Fibroblast of skin of scalp (primary cell): ENCODE measurements at regions not wholly inside any gene's neighbourhood (a gene's known extent, or its start where the extent isn't known, plus 50 kb on each side); places are given as distances from the start of the nearest gene placed in this dataset.

Experiments
- DNase-seq: peaks from one replicate; pipeline ENCODE4 v3.0.0-alpha.2; 2013

DNA sequence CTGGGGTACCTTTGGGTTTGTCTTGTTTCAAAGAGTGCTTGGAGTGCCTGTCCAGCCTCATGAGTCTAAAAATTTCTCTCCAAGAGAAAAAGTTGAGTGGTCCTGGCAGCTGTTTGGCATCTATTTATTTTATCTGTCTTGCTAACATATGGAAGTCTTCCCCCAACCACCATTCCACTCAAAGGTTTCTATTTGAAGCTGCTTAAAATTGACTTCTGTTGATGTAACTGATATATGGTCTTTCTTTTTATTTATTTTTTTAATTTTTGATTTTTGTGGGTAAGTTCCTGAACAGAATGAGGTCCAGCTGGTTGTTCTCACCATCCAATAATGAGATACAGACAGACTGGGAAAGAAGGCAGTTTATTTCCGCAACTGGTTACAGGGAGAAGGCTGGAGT is 178.7 kb upstream of the SGCD start:
- peak; percentile 59 for DNase-seq

GRCh38 chr5:156149213-156149612 is 177.8 kb upstream of the SGCD start:
- DNase-seq: peak; percentile 63

DNA sequence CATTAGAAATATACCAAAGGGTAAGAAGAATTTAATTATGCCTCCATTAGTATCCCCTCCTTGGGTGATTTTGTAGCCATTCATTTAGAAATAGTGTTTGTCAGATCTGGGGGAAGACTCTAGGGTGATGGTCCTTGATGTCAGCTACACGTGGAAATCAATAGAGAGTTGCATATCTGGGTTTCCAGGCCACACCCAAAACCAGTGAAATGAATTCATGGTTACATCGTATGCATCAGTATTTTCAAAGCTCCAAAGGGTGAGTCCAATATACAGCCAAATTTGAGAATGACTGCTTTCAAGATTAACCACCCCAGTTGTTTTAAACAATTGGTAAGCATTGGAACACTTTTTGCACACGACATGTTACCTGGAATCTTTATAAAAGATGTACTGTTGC is 173.4 kb upstream of the SGCD start:
- DNase-seq: no peak

DNA sequence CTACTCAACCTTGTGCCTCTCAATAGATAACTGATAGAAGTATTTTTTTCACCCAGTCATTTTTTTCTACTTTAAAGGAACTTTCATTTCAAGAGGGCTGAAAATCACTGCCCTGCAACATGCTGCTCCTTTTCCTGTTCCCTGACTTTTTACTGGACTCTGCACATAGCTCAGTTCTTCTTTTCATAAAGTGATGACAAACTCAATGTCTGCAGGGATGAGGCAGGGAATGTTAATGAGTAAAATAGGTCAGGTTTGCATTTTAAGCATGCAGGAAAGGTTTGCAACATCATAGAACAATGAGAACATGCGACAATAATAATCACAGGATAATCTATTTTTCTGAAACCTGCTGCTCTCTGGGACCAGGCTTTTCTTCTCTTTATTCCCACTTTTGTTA is 172.2 kb upstream of the SGCD start:
- no peak for DNase-seq

DNA sequence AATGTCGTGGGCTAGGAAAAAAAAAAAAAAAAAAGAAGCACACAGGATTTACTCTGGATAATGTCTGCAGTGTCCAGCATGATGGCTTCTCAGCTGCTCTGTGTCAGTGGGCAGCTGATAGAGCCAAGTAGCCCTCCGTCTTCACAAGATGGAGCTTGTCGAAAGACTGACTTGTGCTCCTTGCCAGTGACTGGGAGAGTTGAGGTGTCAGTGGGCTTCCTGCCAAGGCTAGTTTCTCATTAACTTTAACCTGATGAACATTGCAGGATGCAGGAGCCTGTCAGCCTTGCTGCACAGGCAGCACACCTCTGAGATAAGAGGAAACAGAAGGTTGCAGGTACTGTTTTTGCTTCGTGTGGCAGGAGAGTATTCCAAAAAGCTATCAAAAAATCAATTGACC is 171.4 kb upstream of the SGCD start:
- DNase-seq: no peak

DNA sequence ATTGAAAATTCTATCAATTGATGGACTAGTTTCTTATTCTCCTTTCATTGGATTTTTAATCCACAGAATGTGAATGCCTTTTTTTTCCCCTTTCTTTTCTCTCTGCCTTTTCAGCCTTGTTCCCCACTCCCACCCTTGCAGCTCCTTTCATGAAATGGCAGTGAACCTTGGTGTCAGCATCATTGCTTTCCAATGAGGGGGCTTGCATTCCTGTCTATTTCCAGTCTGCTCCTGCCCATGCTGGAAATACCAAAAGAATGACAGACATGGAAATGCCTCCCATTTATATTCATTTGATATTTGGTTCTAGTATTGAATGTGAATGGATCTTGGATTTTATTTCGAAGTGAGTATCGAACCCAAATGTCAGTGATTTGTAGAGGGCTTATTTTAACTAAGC is 162.7 kb upstream of the SGCD start:
- DNase-seq: peak; percentile 56

- no peak for DNase-seq
Measured at GRCh38 chr5:156169495-156169894, 157.5 kb upstream of the SGCD start.

- no peak for DNase-seq
Measured at GRCh38 chr5:156170351-156170961, 156.5 kb upstream of the SGCD start.

DNA sequence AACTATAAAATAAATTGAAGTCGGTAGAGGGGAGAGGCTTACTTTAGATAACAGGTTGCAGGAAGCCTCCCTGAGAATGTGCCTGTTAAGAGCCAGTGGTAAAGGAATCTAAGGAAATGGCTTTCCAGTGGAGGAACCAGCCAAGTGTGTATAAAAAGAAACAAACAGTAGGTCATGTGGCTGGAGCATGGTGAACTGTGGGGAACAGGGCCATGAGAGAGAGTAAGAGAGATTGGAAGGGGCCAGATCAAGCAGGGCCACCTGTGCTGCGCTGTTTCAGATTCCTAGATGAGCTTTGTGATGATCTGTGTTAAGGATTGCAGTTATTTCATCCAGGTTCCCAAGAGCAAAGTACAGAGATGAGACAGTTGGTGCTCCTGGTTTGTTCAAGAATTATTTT is 152.7 kb upstream of the SGCD start:
- no peak for DNase-seq

DNA sequence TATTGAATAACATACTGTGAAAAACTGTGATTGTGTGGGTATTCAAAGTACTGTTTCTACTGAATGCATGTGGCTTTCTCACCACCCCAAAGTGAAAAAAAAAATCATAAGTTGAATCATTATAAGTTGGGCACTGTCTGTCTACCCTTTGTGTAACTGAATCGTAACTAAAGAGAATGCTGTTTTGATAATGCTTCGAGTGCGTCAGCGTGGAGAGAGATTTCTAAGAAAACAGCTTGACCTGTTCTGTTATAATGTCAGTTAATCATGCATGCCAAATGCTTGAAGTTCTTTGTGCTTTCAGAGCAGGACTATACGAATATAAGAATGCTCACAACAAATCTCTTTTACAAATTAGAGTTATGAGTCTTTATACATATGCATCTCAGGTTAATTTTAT is 148.8 kb upstream of the SGCD start:
- DNase-seq: no peak

- peak; percentile 10 for DNase-seq
Measured at GRCh38 chr5:156181656-156182055, 145.3 kb upstream of the SGCD start.

DNA sequence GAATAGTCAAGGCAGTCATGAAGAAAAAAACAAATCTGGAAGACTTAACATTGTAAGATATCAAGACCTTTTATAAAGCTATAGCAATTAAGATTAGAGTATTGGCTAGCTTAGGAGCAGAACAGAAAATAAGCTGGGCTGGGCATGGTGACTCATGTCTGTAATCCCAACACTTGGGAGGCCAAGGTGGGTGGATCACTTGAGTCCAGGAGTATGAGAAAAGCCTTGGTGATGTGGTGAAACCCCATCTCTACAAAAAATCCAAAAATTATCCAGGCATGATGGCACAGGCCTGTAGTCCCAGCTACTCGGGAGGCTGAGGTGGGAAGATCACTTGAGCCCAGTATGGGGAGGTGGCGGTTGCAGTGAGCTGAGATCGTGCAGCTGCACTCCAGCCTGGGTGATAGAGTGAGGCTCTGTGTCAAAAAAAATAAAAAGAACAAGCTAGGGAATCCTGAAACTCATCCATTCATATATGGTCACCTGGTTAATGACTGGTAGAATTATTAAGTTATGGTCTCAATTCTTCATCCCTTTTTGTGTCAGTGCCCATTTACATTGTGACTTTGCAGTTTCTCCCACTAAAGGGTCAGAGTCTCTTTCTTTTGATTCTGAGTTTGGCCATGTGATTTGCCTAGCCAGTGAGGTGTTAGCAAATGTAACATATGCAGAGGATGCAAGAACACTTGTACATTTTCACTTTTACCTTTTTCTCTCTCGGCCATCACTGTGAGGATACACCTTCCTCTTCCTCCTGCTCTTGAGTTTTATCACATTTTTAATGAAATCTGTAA is 144.6 kb upstream of the SGCD start:
- peak; percentile 26 for DNase-seq

GRCh38 chr5:156186760-156187159 is 140.2 kb upstream of the SGCD start:
- peak; percentile 86 for DNase-seq

GRCh38 chr5:156188016-156188415 is 138.9 kb upstream of the SGCD start:
- peak; percentile 66 for DNase-seq

- DNase-seq: no peak
Measured at GRCh38 chr5:156189628-156190027, 137.3 kb upstream of the SGCD start.

- no peak for DNase-seq
Measured at GRCh38 chr5:156191547-156191946, 135.4 kb upstream of the SGCD start.

- no peak for DNase-seq
Measured at GRCh38 chr5:156197042-156197635, 129.8 kb upstream of the SGCD start.

DNA sequence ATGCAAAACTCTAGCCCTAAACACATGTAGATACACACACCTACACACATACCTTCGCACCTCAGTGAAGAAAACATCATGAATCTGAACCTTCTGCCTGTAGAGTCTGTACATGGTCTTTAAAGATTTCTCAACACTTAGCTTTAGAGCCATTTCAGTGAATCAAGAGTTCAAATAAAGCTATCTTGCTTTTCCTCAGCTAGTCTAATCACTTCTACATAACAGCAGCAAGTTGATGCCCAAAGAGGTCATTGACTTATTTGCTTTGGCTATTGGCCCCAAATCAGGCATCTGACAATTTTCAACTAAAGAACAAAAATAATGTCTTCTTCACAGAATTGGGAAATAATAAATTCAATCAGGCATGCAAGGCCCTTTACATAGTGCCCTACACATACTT is 127.9 kb upstream of the SGCD start:
- no peak for DNase-seq

GRCh38 chr5:156200938-156201787 is 125.8 kb upstream of the SGCD start:
- peak; percentile 5 for DNase-seq

- DNase-seq: peak; percentile 93
Measured at GRCh38 chr5:156201788-156202403, 125.1 kb upstream of the SGCD start.

DNA sequence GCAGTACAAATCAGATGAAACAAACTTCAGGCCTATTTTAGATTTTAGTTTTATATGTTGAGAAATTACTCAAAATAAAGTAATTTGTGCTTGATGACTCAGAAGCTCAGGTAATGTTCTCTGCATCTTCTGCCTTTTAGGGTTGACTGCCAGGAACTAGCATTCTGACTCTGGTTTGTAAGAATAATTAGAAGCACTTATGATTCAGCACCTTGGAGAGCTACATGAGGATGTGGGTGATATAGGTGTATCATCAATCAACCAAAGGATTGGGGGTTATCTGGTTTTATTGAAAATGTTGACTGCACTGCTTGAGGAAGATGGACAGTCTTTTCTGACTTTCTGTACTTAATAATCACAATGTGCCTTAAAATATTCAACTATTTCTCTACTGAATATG is 118.7 kb upstream of the SGCD start:
- peak; percentile 32 for DNase-seq

DNA sequence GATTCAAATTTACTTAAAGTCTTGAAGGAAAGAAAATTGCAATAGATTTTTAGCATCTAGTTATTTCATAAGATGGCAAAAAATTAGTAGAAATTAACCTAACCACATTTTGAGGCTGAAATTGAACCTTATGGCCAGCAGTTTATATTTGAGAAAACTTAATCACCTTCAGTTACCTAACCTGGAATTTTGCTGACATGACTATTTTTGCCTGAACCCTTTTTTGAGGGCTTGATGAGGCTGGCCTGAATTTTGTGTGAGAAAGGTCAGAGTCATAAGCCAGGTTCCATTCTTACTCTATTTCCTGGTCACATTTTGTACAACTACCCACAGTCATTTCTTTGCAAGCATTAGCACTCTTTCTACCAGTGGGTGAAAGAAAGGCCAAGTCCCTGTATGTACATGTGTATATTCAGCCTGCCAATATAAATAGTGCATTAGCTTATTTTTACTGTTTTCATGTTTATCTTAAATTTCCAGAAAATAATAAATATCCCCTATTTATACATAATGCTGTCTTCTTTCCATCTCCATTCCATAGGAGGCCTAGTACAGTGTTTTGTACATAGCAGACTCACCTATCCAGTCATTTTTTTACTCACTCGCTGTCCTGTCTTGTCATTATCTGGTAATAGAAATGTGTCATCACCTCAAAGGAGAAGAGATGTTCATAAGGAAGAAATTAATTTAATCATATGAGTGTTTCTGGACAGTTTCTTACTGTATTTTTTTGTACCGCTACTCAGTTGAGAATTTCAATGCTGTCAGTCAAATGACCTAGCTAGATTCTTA is 108.4 kb upstream of the SGCD start:
- no peak for DNase-seq
